ENCODE measurements at regions not wholly inside any gene's neighbourhood (a gene's known extent, or its start where the extent isn't known, plus 50 kb on each side); places are given as distances from the start of the nearest gene placed in this dataset.

GRCh38 chr5:111589316-111589715 lies 77.0 kb upstream of the STARD4 start:
- no peak overlapping the region for H3K4me3 ChIP-seq
- DNase-seq: no peak
- no peaks in the 10 kb centered on the region for H3K36me3 ChIP-seq
- WGBS, 2 donors: 88 to 93% methylated on average over 1 of the region's 1 CpG
- no peak overlapping the region for H3K27ac ChIP-seq
- H3K27me3 ChIP-seq: no peaks in the 10 kb centered on the region
- H3K4me1 ChIP-seq: no peaks in the 10 kb centered on the region
- intact Hi-C loops (cut with DNase I): no loop called here
- TF ChIP-seq POLR2A (IDR thresholded peaks at IDR 0.05): no peak
- no peak for TF ChIP-seq CTCF (IDR thresholded peaks at IDR 0.05)
- H3K9me3 ChIP-seq: no peaks in the 10 kb centered on the region

- H3K27ac ChIP-seq: no peak overlapping the region
- no peaks in the 10 kb centered on the region for H3K9me3 ChIP-seq
- DNase-seq: no peak
- TF ChIP-seq POLR2A (IDR thresholded peaks at IDR 0.05) (no peak), CTCF (IDR thresholded peaks at IDR 0.05) (no peak)
- H3K4me3 ChIP-seq: no peak overlapping the region
- intact Hi-C loops (cut with DNase I): no loop called here
- no peaks in the 10 kb centered on the region for H3K36me3 ChIP-seq
- peaks cover 0 to 12% (median 0%) of the 10 kb centered on the region in 3 donors for H3K4me1 ChIP-seq
- no peaks in the 10 kb centered on the region for H3K27me3 ChIP-seq
These were observed 75.4 kb upstream of the STARD4 start for GRCh38 chr5:111587728-111588127.

- no peak for DNase-seq
- no peak overlapping the region for H3K27ac ChIP-seq
- no peaks in the 10 kb centered on the region for H3K9me3 ChIP-seq
- intact Hi-C loops (cut with DNase I): no loop called here
- no peaks in the 10 kb centered on the region for H3K27me3 ChIP-seq
- TF ChIP-seq POLR2A (IDR thresholded peaks at IDR 0.05) (no peak), CTCF (IDR thresholded peaks at IDR 0.05) (no peak)
- H3K36me3 ChIP-seq: no peaks in the 10 kb centered on the region
- 64 to 68% methylated on average over 4 of the region's 4 CpGs for WGBS, 2 donors
- H3K4me1 ChIP-seq: peaks cover 0 to 14% (median 0%) of the 10 kb centered on the region in 3 donors
- no peak overlapping the region for H3K4me3 ChIP-seq
These were observed 73.6 kb upstream of the STARD4 start for GRCh38 chr5:111585946-111586345.

- 75 to 100% methylated on average over 1 of the region's 1 CpG for WGBS, 2 donors
- no peak for DNase-seq
These were observed 73.0 kb upstream of the STARD4 start for GRCh38 chr5:111585291-111585690.

GRCh38 chr5:111584651-111585050 lies 72.3 kb upstream of the STARD4 start:
- WGBS, 2 donors: 67 to 75% methylated on average over 1 of the region's 1 CpG
- Histone ChIP-seq H3K27me3 (no peaks in the 10 kb centered on the region), H3K4me1 (peaks cover 0 to 14% (median 0%) of the 10 kb centered on the region in 3 donors), H3K27ac (no peak overlapping the region), H3K4me3 (no peak overlapping the region), H3K9me3 (no peaks in the 10 kb centered on the region), H3K36me3 (no peaks in the 10 kb centered on the region)
- intact Hi-C loops (cut with DNase I): no loop called here
- TF ChIP-seq POLR2A (IDR thresholded peaks at IDR 0.05) (no peak), CTCF (IDR thresholded peaks at IDR 0.05) (no peak)
- no peak for DNase-seq

More at GRCh38 chr5:111585291-111585690, 73.0 kb upstream of the STARD4 start:
- Histone ChIP-seq H3K4me3 (no peak overlapping the region), H3K4me1 (peaks cover 0 to 14% (median 0%) of the 10 kb centered on the region in 3 donors), H3K27me3 (no peaks in the 10 kb centered on the region), H3K36me3 (no peaks in the 10 kb centered on the region), H3K9me3 (no peaks in the 10 kb centered on the region), H3K27ac (no peak overlapping the region)
- TF ChIP-seq CTCF (IDR thresholded peaks at IDR 0.05): no peak
- no peak for TF ChIP-seq POLR2A (IDR thresholded peaks at IDR 0.05)
- intact Hi-C loops (cut with DNase I): no loop called here
